Activated CD4-positive, alpha-beta T cell treated with anti-CD3 and anti-CD28 coated beads, Interleukin-2, Interleukin-6, amounts not matched to agents 100 ng/mL and 50 ng/mL, durations not matched to agents 16 hours and 8 hours (primary cell): ENCODE measurements at regions not wholly inside any gene's neighbourhood (a gene's known extent, or its start where the extent isn't known, plus 50 kb on each side); places are given as distances from the start of the nearest gene placed in this dataset.

Experiments used
- DNase-seq: peaks from one replicate; pipeline ENCODE4 v3.0.0-alpha.2; 2020

- no peak for DNase-seq
These were observed 476.7 kb downstream of the NOVA1 start for GRCh38 chr14:26121181-26121580.

GRCh38 chr14:26113911-26114640 lies 483.8 kb downstream of the NOVA1 start:
- no peak for DNase-seq

GRCh38 chr14:26104717-26105116 lies 493.1 kb downstream of the NOVA1 start:
- DNase-seq: no peak

GRCh38 chr14:26097852-26098251 lies 500.0 kb downstream of the NOVA1 start:
- DNase-seq: no peak

GRCh38 chr14:26088275-26088674 lies 509.6 kb downstream of the NOVA1 start:
- no peak for DNase-seq

- no peak for DNase-seq
These were observed 516.8 kb downstream of the NOVA1 start for GRCh38 chr14:26081043-26081442.

- no peak for DNase-seq
These were observed 519.3 kb downstream of the NOVA1 start for GRCh38 chr14:26078561-26078960.

GRCh38 chr14:26074892-26075291 lies 522.9 kb downstream of the NOVA1 start:
- no peak for DNase-seq

GRCh38 chr14:26070443-26070842 lies 527.4 kb downstream of the NOVA1 start:
- no peak for DNase-seq

GRCh38 chr14:26067786-26068459 lies 529.9 kb downstream of the NOVA1 start:
- DNase-seq: no peak

- DNase-seq: no peak
These were observed 530.5 kb downstream of the NOVA1 start for GRCh38 chr14:26067341-26067740.

GRCh38 chr14:26056036-26056616 lies 541.7 kb downstream of the NOVA1 start:
- no peak for DNase-seq

GRCh38 chr14:26032348-26032747 lies 565.5 kb downstream of the NOVA1 start:
- no peak for DNase-seq

GRCh38 chr14:26026384-26026783 lies 571.4 kb downstream of the NOVA1 start:
- DNase-seq: no peak

- DNase-seq: no peak
These were observed 573.9 kb downstream of the NOVA1 start for GRCh38 chr14:26023967-26024366.

- no peak for DNase-seq
These were observed 576.1 kb downstream of the NOVA1 start for GRCh38 chr14:26021759-26022158.

GRCh38 chr14:26017270-26017669 lies 580.6 kb downstream of the NOVA1 start:
- DNase-seq: no peak

- no peak for DNase-seq
These were observed 589.5 kb downstream of the NOVA1 start for GRCh38 chr14:26008290-26008689.

- no peak for DNase-seq
These were observed 593.5 kb downstream of the NOVA1 start for GRCh38 chr14:26004342-26004741.

- no peak for DNase-seq
These were observed 604.0 kb downstream of the NOVA1 start for GRCh38 chr14:25993830-25994229.

- no peak for DNase-seq
These were observed 609.3 kb downstream of the NOVA1 start for GRCh38 chr14:25988536-25988935.

- DNase-seq: no peak
These were observed 642.1 kb downstream of the NOVA1 start for GRCh38 chr14:25955772-25956171.

- no peak for DNase-seq
These were observed 644.2 kb downstream of the NOVA1 start for GRCh38 chr14:25953532-25954139.

GRCh38 chr14:25945746-25946145 lies 652.1 kb downstream of the NOVA1 start:
- no peak for DNase-seq
